A549 (cell line): ENCODE measurements at regions not wholly inside any gene's neighbourhood (a gene's known extent, or its start where the extent isn't known, plus 50 kb on each side); places are given as distances from the start of the nearest gene placed in this dataset.

Experiments used
- ATAC-seq, 2 experiments: fragments of 200-7000 bp in 1 of 2; fragments of >200 bp in 1 of 2; cut with Nextera tagmentation in 1 of 2; cut with Tn5 transposase in 1 of 2; 3 replicates each; pipeline versions ENCODE4 v1.8.0 to v1.9.1; 2018 to 2020; ENCODE audit warnings: mild to moderate bottlenecking in 1 of 2, moderate library complexity in 1 of 2
- CTCF ChIA-PET: fragments of 300-600 bp; sonication (Branson Sonifier 250); formaldehyde crosslinking; extraction: SDS; loops from one replicate; lab custom pipeline; 2021; ENCODE audit warnings: antibody characterized with exemption, inconsistent platforms; lab: Yijun Ruan, JAX
- POLR2A ChIA-PET: fragments of 350-600 bp; formaldehyde crosslinking; extraction: SDS; loops from one replicate; lab custom pipeline; 2021; ENCODE audit warnings: antibody characterized with exemption, inconsistent platforms; lab: Yijun Ruan, JAX
- DNase-seq, 2 experiments: peaks; one replicate each; pipeline versions ENCODE4 v3.0.0 to v3.0.0-alpha.2; 2011 to 2016; ENCODE audit warnings: low read depth in 1 of 2, low spot score in 1 of 2
- FAIRE-seq: peaks from 2 replicates; lab custom pipeline; 2011; peaks lifted over from hg19 to GRCh38; lab: Jason Lieb, UNC
- H3K27ac ChIP-seq, 2 experiments: fragments of >200 bp; sonication (Bioruptor Twin); formaldehyde crosslinking; 3 replicates each; pipeline ENCODE4 v1.5.1; 2016 to 2017
- H3K4me1 ChIP-seq: fragments of >200 bp; sonication (Bioruptor Twin); formaldehyde crosslinking; 3 replicates; pipeline ENCODE4 v1.6.1; 2016
- H3K4me2 ChIP-seq: fragments of >200 bp; sonication (Bioruptor Twin); formaldehyde crosslinking; 3 replicates; pipeline ENCODE4 v1.6.1; 2016
- H3K4me3 ChIP-seq: fragments of >200 bp; sonication (Bioruptor Twin); formaldehyde crosslinking; 3 replicates; pipeline ENCODE4 v1.5.1; 2016
- H3K9me3 ChIP-seq: fragments of >200 bp; sonication (Bioruptor Twin); formaldehyde crosslinking; 3 replicates; pipeline ENCODE4 v1.6.1; 2016
- BCL3 ChIP-seq: fragments of >200 bp; sonication (Bioruptor Twin); formaldehyde crosslinking; IDR thresholded peaks from 3 replicates; pipeline ENCODE4 v1.6.1; 2016
- BHLHE40 ChIP-seq: IDR thresholded peaks from 2 replicates; pipeline ENCODE4 v1.6.1; 2012; ENCODE audit warnings: low read depth, low read length, inconsistent platforms
- CEBPB ChIP-seq, 2 experiments: fragments of >200 bp in 1 of 2; sonication (Bioruptor Twin) in 1 of 2; formaldehyde crosslinking in 1 of 2; IDR thresholded peaks; 2 replicates each; pipeline ENCODE4 v1.6.1; 2012 to 2016
- CHD4 ChIP-seq: fragments of 200-600 bp; sonication (generic); IDR thresholded peaks from 2 replicates; pipeline ENCODE4 v1.6.1; 2016; ENCODE audit warnings: antibody characterized with exemption, mild to moderate bottlenecking, borderline replicate concordance
- EHMT2 ChIP-seq: fragments of 200-600 bp; sonication (generic); IDR thresholded peaks from 2 replicates; pipeline ENCODE4 v1.6.1; 2016; ENCODE audit warnings: antibody characterized with exemption, low read depth, mild to moderate bottlenecking, moderate library complexity
- ELK1 ChIP-seq: fragments of 150-350 bp; IDR thresholded peaks from 2 replicates; pipeline ENCODE4 v1.6.1; 2014; ENCODE audit warnings: low read depth, mild to moderate bottlenecking, low read length
- FOSB ChIP-seq: fragments of 250-450 bp; sonication (Bioruptor Pico); IDR thresholded peaks from 2 replicates; pipeline ENCODE4 v1.5.0; 2020; ENCODE audit warnings: mild to moderate bottlenecking, moderate library complexity
- FOXS1 ChIP-seq: fragments of 250-450 bp; sonication (Bioruptor Pico); IDR thresholded peaks from 2 replicates; pipeline ENCODE4 v1.5.0; 2020; ENCODE audit warnings: mild to moderate bottlenecking, moderate library complexity
- HDAC2 ChIP-seq: fragments of 200-600 bp; sonication (generic); IDR thresholded peaks from 2 replicates; pipeline ENCODE4 v1.6.1; 2016
- KDM5A ChIP-seq: fragments of 200-600 bp; sonication (generic); IDR thresholded peaks from 2 replicates; pipeline ENCODE4 v1.6.1; 2016; ENCODE audit warnings: antibody characterized with exemption, mild to moderate bottlenecking
- NFE2L2 ChIP-seq: fragments of 150-350 bp; conservative IDR thresholded peaks from 2 replicates; pipeline ENCODE4 v1.6.1; 2014; ENCODE audit warnings: low read length
- NPAS2 ChIP-seq: fragments of 250-450 bp; sonication (Bioruptor Pico); IDR thresholded peaks from 2 replicates; pipeline ENCODE4 v1.8.0; 2022; ENCODE audit warnings: mild to moderate bottlenecking, moderate library complexity, borderline replicate concordance
- POLR2A ChIP-seq: IDR thresholded peaks from 2 replicates; pipeline ENCODE4 v1.6.1; 2012; ENCODE audit warnings: mild to moderate bottlenecking, low read length
- RAD21 ChIP-seq, 2 experiments: fragments of >200 bp in 1 of 2; sonication (Bioruptor Twin) in 1 of 2; formaldehyde crosslinking in 1 of 2; IDR thresholded peaks in 1 of 2; conservative IDR thresholded peaks in 1 of 2; 2 replicates in 1 of 2; 3 replicates in 1 of 2; pipeline ENCODE4 v1.6.1; 2012 to 2018; ENCODE audit warnings: inconsistent platforms in 1 of 2
- RARB ChIP-seq: fragments of 250-450 bp; sonication (Bioruptor Pico); IDR thresholded peaks from 2 replicates; pipeline ENCODE4 v1.8.0; 2021; ENCODE audit warnings: mild to moderate bottlenecking, moderate library complexity
- RNF2 ChIP-seq: fragments of 200-600 bp; sonication (generic); IDR thresholded peaks from 2 replicates; pipeline ENCODE4 v1.6.1; 2016; ENCODE audit warnings: low read depth, mild to moderate bottlenecking, antibody characterized with exemption, moderate library complexity, borderline replicate concordance
- TFCP2L1 ChIP-seq: fragments of 250-450 bp; sonication (Bioruptor Pico); IDR thresholded peaks from 2 replicates; pipeline ENCODE4 v1.5.0; 2021; ENCODE audit warnings: mild to moderate bottlenecking
- ZNF302 ChIP-seq: fragments of 250-450 bp; sonication (Bioruptor Pico); IDR thresholded peaks from 2 replicates; pipeline ENCODE4 v1.9.0; 2021; ENCODE audit warnings: inconsistent platforms, mild to moderate bottlenecking, moderate library complexity
- WGBS: methylation state at CpG from one replicate; pipeline ENCODE4 v1.1.6; 2017; ENCODE audit errors: missing lambda C conversion rate; 5-methylcytosine and 5-hydroxymethylcytosine counted together
- TF ChIP-seq, protein P1 (sequence below): fragments of >200 bp; sonication (Bioruptor Twin); formaldehyde crosslinking; IDR thresholded peaks from 3 replicates; pipeline ENCODE4 v1.5.1; 2016
- TF ChIP-seq, protein P2 (sequence below): fragments of 450-650 bp; IDR thresholded peaks from 2 replicates; pipeline ENCODE4 v1.6.1; 2014; ENCODE audit warnings: antibody characterized with exemption
- TF ChIP-seq, protein P3 (sequence below): IDR thresholded peaks from 2 replicates; pipeline ENCODE4 v1.6.1; 2012
- TF ChIP-seq, protein P4 (sequence below): fragments of 250-450 bp; sonication (Bioruptor Pico); IDR thresholded peaks from 2 replicates; pipeline ENCODE4 v1.5.0; 2020; ENCODE audit warnings: low read depth, mild to moderate bottlenecking, moderate library complexity

DNA sequence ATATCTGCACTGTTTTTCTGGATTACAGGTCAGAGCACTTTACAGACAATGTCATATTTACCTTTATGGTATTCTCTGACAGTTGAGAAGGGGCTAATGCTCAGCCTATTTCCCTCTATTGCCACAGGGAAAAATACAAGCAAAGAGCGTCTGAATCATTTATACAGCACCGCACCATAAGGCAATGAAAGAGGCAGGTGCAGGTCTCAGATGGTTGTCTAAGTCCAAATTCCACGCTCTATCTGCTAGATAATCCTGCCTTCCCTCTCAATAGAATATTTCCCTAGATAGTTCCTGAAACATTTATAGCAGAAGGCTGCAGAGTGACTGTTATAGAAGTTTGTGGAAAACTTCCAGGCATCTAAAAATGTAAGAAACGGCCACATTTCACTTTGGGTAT lies 446.1 kb upstream of the CDH6 start:
- WGBS = 51% methylated on average over 4 of the region's 4 CpGs
- H3K9me3 ChIP-seq = peaks cover 4% of the 10 kb centered on the region; the same call in 1 of the 3 replicates

DNA sequence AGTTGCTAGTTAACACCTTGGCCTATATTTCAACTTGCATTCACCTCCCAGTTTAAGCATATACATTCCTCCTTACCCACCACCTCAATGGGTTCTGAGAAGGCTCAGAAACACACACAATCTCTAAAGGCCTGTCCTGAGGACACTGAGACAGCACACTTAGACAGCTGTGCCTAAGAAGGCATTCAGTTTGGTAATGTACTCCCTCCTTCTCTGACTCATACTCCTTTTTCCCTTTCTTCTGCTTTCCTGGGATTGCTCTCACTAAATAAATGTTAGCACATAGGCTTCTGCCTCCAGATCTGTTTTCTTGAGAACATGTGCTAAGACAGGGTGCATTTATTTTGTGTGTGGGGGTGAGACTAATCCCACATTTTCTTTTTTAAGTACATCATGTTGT lies 456.8 kb upstream of the CDH6 start:
- no peak for FAIRE-seq
- ATAC-seq = no peak
- Histone ChIP-seq H3K4me3 (no peak overlapping the region), H3K27ac (no peak overlapping the region), H3K9me3 (no peaks in the 10 kb centered on the region), H3K4me2 (no peak overlapping the region), H3K4me1 (no peaks in the 10 kb centered on the region)
- TF ChIP-seq BHLHE40 (no peak), POLR2A (no peak), HDAC2 (no peak), KDM5A (no peak), EHMT2 (no peak), RNF2 (no peak), ZNF302 (CRISPR knock-in tag) (no peak), RARB (no peak), FOXS1 (CRISPR knock-in tag) (no peak), FOSB (CRISPR knock-in tag) (no peak), RAD21 (conservative IDR thresholded peaks at IDR 0.05 in 1 of 2, IDR thresholded peaks at IDR 0.05 in 1 of 2) (no peak), ELK1 (no peak)
- TF ChIP-seq, protein P1, sequence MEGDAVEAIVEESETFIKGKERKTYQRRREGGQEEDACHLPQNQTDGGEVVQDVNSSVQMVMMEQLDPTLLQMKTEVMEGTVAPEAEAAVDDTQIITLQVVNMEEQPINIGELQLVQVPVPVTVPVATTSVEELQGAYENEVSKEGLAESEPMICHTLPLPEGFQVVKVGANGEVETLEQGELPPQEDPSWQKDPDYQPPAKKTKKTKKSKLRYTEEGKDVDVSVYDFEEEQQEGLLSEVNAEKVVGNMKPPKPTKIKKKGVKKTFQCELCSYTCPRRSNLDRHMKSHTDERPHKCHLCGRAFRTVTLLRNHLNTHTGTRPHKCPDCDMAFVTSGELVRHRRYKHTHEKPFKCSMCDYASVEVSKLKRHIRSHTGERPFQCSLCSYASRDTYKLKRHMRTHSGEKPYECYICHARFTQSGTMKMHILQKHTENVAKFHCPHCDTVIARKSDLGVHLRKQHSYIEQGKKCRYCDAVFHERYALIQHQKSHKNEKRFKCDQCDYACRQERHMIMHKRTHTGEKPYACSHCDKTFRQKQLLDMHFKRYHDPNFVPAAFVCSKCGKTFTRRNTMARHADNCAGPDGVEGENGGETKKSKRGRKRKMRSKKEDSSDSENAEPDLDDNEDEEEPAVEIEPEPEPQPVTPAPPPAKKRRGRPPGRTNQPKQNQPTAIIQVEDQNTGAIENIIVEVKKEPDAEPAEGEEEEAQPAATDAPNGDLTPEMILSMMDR = no peak
- TF ChIP-seq, protein P2, sequence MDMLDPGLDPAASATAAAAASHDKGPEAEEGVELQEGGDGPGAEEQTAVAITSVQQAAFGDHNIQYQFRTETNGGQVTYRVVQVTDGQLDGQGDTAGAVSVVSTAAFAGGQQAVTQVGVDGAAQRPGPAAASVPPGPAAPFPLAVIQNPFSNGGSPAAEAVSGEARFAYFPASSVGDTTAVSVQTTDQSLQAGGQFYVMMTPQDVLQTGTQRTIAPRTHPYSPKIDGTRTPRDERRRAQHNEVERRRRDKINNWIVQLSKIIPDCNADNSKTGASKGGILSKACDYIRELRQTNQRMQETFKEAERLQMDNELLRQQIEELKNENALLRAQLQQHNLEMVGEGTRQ = no peak
- TF ChIP-seq, protein P3, sequence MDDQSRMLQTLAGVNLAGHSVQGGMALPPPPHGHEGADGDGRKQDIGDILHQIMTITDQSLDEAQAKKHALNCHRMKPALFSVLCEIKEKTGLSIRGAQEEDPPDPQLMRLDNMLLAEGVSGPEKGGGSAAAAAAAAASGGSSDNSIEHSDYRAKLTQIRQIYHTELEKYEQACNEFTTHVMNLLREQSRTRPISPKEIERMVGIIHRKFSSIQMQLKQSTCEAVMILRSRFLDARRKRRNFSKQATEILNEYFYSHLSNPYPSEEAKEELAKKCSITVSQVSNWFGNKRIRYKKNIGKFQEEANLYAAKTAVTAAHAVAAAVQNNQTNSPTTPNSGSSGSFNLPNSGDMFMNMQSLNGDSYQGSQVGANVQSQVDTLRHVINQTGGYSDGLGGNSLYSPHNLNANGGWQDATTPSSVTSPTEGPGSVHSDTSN = no peak
- DNase-seq = no peak
- CTCF ChIA-PET = no interaction called here
- POLR2A ChIA-PET = no interaction called here

More for the DNA sequence above, 446.1 kb upstream of the CDH6 start:
- no peak for FAIRE-seq
- H3K4me3 ChIP-seq = no peak overlapping the region
- TF ChIP-seq, protein P4, sequence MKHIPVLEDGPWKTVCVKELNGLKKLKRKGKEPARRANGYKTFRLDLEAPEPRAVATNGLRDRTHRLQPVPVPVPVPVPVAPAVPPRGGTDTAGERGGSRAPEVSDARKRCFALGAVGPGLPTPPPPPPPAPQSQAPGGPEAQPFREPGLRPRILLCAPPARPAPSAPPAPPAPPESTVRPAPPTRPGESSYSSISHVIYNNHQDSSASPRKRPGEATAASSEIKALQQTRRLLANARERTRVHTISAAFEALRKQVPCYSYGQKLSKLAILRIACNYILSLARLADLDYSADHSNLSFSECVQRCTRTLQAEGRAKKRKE (CRISPR knock-in tag) = no peak
- TF ChIP-seq BCL3 = no peak
- TF ChIP-seq CHD4 = no peak
- no peak for TF ChIP-seq TFCP2L1 (CRISPR knock-in tag)
- TF ChIP-seq CEBPB (IDR thresholded peaks at IDR 0.05) = no peak
- TF ChIP-seq NPAS2 (CRISPR knock-in tag) = no peak
- no peak for TF ChIP-seq RAD21 (conservative IDR thresholded peaks at IDR 0.05 in 1 of 2, IDR thresholded peaks at IDR 0.05 in 1 of 2)
- no peak for TF ChIP-seq HDAC2
- no peak for TF ChIP-seq NFE2L2
- ChIA-PET CTCF (no interaction called here), POLR2A (no interaction called here)
- H3K27ac ChIP-seq = no peak overlapping the region
- ATAC-seq = no peak
- DNase-seq = no peak
- H3K4me2 ChIP-seq = no peak overlapping the region
- H3K4me1 ChIP-seq = no peaks in the 10 kb centered on the region
